AG09319 (cell line): ENCODE measurements at regions not wholly inside any gene's neighbourhood (a gene's known extent, or its start where the extent isn't known, plus 50 kb on each side); places are given as distances from the start of the nearest gene placed in this dataset.

ENCODE experiments used
- DNase-seq: peaks from one replicate; pipeline ENCODE4 v3.0.0-alpha.2; 2010; ENCODE audit warnings: low read depth; ENCODE audit errors: extremely low read depth
- TF ChIP-seq, protein P1 (sequence below): IDR thresholded peaks from 2 replicates; pipeline ENCODE4 v1.5.1; 2011; ENCODE audit warnings: low read depth, mild to moderate bottlenecking, inconsistent platforms, low read length, moderate library complexity

DNA sequence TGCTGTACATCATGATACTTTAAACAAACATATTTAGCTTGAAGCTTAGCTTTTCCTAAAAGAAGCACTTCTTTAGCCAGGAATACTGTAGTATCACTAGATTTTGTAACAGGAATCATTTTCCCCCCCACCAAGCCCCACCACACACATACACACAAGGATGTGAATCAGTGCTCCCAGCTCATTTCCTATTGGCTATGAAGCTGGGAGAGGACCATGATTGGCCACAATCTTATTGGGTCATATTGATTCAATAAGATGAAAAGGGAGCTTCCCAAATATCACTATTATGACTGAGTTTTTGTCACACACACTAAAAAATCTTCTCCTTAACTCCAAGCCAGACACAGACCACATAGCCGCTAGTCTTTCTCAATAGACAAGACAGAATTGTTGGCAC lies 140.5 kb upstream of the TNFAIP3 start:
- no peak for DNase-seq
- TF ChIP-seq, protein P1, sequence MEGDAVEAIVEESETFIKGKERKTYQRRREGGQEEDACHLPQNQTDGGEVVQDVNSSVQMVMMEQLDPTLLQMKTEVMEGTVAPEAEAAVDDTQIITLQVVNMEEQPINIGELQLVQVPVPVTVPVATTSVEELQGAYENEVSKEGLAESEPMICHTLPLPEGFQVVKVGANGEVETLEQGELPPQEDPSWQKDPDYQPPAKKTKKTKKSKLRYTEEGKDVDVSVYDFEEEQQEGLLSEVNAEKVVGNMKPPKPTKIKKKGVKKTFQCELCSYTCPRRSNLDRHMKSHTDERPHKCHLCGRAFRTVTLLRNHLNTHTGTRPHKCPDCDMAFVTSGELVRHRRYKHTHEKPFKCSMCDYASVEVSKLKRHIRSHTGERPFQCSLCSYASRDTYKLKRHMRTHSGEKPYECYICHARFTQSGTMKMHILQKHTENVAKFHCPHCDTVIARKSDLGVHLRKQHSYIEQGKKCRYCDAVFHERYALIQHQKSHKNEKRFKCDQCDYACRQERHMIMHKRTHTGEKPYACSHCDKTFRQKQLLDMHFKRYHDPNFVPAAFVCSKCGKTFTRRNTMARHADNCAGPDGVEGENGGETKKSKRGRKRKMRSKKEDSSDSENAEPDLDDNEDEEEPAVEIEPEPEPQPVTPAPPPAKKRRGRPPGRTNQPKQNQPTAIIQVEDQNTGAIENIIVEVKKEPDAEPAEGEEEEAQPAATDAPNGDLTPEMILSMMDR, result no peak

DNA sequence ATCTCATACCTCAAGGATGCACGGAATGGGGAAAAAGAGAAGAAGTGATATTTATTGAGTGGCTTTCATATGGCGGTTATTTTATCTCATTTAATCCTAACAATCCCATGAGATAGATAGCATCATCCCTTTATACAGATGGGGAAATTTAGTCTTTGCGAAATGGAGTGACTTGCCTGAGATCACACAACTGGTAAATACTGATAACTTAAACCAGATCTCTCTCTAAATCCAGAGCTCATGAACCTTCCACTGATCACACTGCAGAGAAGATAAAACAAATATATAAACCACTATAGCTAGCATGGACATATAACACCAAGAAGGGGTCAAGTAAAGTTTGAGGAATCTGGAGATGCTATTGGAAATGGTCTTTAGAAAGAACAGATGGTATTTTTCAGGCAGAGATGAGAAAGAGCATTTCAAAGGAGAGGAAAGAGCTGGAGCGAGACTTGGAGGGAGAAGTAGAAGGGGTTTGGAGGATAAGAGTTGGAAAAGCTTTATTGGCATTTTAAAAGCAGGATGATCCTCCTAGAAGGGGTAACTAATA lies 139.8 kb upstream of the TNFAIP3 start:
- no peak for DNase-seq
- TF ChIP-seq, protein P1, result no peak

DNA sequence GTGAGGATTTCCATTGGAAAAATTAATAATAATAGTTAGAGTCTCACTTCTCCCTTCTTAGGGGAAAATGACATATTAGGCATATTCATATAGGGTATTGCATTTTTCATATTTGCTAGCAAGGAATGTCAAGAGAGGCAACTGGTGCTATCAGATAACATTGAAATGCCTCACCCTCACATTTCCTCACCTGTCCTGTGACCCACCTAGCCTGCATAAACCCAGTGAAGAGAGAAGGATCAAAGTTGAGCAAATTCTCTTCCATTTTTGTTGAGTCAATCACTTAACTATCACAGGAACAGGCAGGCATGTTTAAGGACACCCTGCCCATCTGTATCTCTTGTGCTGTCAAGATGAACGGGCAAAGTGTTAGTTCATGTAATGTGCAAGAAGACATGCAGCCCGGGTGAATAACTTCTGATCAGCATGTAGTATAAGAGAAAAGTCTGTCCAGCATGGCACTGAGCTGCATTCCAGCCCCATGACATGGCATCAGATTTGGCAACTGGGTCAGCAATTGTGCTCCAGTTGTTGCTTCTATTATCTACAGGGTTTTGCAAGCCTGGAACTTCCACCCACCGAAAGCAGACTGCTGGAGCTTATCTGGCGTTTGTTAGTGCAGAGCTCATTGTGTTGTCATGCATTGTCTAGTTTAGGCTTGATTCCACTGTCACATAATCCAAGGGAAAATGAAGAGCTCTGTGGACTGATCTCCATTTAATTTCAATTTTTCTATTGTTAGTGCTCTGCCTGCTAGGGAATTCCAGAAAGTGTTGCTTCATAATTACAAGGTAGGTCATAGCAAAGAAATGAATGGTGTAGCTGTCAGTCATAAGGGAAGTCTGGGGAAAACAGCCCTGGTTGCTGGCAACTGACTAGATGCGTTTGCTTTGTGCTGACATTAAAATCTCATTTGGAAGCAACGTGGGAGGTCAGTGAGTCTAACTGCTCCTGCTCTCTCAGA lies 138.4 kb upstream of the TNFAIP3 start:
- TF ChIP-seq, protein P1, result no peak
- peak; percentile 74 for DNase-seq

DNA sequence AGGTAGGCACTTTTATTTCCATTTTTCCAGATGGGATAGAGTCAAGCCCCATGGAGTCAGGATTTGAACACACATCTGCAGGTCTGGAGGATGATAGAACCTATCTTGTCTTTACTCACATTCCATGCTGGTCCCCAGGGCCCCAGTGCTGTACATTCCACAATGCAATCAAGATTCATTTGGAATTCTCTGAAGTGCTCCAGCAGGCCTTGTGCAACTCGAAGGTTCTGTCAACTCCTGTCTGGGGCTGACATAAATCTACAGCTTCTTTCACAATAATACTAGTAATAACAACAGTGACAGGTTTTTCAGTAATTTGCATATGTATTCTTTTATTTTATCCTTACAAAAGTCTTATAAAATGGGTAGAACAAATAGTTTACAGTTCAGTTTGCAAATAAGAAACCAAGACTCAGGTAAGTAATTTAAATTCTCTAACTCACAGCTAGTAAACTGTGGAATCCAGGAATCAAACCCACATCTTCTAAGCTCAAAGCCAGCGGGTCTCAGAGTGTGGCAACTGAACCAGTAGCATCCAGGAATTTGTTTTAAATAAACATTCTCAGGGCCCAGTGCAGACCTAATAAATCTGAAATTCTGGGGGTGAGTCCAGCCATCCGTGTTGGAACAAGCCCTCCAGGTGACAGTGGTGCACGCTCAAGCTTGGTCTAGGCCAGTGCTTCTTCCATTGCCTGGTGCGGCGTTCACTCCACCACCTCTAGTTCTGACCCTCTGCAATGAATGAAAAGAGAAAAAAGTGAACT lies 137.0 kb upstream of the TNFAIP3 start:
- TF ChIP-seq, protein P1, result no peak
- DNase-seq, result no peak

DNA sequence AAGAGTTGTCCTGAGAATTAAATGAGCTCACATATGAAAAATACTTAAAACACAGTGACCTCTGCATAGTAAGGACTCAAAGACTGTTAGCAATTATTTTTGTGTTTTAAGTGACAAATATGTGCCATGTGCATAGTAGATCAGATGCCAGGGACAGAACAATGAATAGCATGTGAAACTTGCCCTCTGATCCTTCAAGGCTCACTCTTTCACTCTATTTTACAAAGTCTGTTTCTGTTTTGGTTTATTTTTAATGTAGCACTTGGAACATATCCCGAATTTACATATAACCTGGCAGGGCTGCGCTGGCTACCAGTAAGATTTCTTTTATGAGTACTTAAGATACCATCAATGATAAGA lies 135.5 kb upstream of the TNFAIP3 start:
- TF ChIP-seq, protein P1, result no peak
- no peak for DNase-seq

DNA sequence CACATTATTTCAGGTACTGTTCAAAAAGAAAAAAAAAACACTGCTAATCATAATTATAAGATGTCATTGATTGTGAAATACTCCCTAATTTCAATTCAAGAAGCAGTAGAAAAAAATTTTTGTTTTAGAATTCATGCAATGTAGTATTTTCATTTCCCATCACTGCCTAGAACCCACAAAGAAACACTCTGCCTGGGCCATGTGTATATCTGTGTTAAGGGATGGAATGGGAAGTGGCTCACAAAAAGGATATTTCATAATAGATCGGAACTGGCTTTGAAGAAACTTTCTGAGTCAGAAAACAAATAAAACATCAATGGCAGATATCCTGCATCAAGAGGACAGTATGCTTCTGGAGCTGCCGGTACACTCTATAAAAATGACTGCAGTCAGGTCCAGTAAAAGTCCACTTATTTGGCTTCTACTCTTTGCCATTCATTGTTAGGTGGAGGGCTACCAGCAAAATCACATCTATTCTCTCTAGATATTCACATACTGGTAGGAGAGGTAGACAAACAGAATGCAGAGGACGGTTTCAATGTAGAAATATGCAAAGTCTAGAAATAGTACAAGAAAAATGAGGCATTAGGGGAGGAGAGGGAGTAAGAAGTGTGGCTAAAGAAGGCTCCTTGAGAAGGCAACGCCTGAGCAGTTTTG lies 135.0 kb upstream of the TNFAIP3 start:
- TF ChIP-seq, protein P1, result no peak

More for the DNA sequence above, 135.0 kb upstream of the TNFAIP3 start:
- DNase-seq, result no peak
